HepG2 (cell line): ENCODE measurements at regions not wholly inside any gene's neighbourhood (a gene's known extent, or its start where the extent isn't known, plus 50 kb on each side); places are given as distances from the start of the nearest gene placed in this dataset.

Source experiments
- ATAC-seq: fragments of 200-7000 bp; cut with Tn5 transposase; 3 replicates; pipeline ENCODE4 v1.9.1; 2020; ENCODE audit warnings: mild to moderate bottlenecking, moderate library complexity
- BruUV-seq: library from RNA; stranded (reverse); fragments of 400-500 nt; replicated peaks from 2 replicates; lab custom pipeline; 2021; lab: Mats Ljungman, UMichigan
- CTCF ChIA-PET: fragments of 300-600 bp; formaldehyde crosslinking; extraction: SDS; loops from one replicate; lab custom pipeline; 2021; ENCODE audit warnings: low total read pairs, inconsistent platforms, low intra/inter-chr PET ratio; lab: Yijun Ruan, JAX
- POLR2A ChIA-PET: fragments of 350-600 bp; sonication (Branson Sonifier 250); formaldehyde crosslinking; loops from one replicate; lab custom pipeline; 2020; ENCODE audit warnings: antibody characterized with exemption, inconsistent platforms; lab: Yijun Ruan, JAX
- DNase-seq: peaks from one replicate; pipeline ENCODE4 v3.0.0-alpha.2; 2015; ENCODE audit warnings: low spot score
- FAIRE-seq: peaks from 3 replicates; lab custom pipeline; 2011; peaks lifted over from hg19 to GRCh38; lab: Jason Lieb, UNC
- H2AFZ ChIP-seq: one replicate; pipeline ENCODE4 v1.6.1; 2011; ENCODE audit warnings: low read length, inconsistent platforms
- H3K27ac ChIP-seq: fragments of 300-600 bp; 3 replicates; pipeline ENCODE4 v1.8.0; 2011; ENCODE audit warnings: mixed run types, mild to moderate bottlenecking, mixed read lengths, low read length, inconsistent platforms; ENCODE audit not compliant: insufficient read depth; ENCODE audit errors: extremely low read length
- H3K27me3 ChIP-seq, 2 experiments: fragments of 200-600 bp in 1 of 2; 2 replicates in 1 of 2; 3 replicates in 1 of 2; pipeline versions ENCODE4 v1.6.0 to v1.8.0; 2011; ENCODE audit warnings: low read length in 2 of 2, mild to moderate bottlenecking in 2 of 2, moderate library complexity in 2 of 2, inconsistent platforms in 1 of 2; ENCODE audit not compliant: insufficient read depth in 2 of 2, control insufficient read depth in 1 of 2
- H3K36me3 ChIP-seq, 2 experiments: fragments of 200-600 bp in 1 of 2; replicated peaks in 1 of 2; 2 replicates in 1 of 2; 3 replicates in 1 of 2; pipeline versions ENCODE4 v1.5.1 to v1.8.0; 2011; ENCODE audit warnings: low read length in 2 of 2, inconsistent platforms in 1 of 2; ENCODE audit not compliant: insufficient read depth in 2 of 2, control insufficient read depth in 1 of 2
- H3K4me1 ChIP-seq: 2 replicates; pipeline ENCODE4 v1.5.1; 2012; ENCODE audit warnings: low read length, inconsistent platforms; ENCODE audit not compliant: insufficient read depth
- H3K4me2 ChIP-seq: 2 replicates; pipeline ENCODE4 v1.6.0; 2011; ENCODE audit warnings: low read depth, low read length, inconsistent platforms
- H3K4me3 ChIP-seq, 3 experiments: fragments of 200-600 bp in 1 of 3; sonication (generic), shearing (Covaris generic) in 1 of 3; replicated peaks in 1 of 3; 2 replicates each; pipeline ENCODE4 v1.5.1; 2011 to 2016; ENCODE audit warnings: low read length in 3 of 3, inconsistent platforms in 2 of 3, low read depth in 2 of 3, mild to moderate bottlenecking in 2 of 3, control low read depth in 1 of 3, mixed read lengths in 1 of 3; ENCODE audit not compliant: insufficient read depth in 1 of 3
- H3K79me2 ChIP-seq: one replicate; pipeline ENCODE4 v1.6.1; 2011; ENCODE audit warnings: low read length, inconsistent platforms; ENCODE audit not compliant: insufficient read depth
- H3K9ac ChIP-seq: 2 replicates; pipeline ENCODE4 v1.6.0; 2011; ENCODE audit warnings: mild to moderate bottlenecking, low read depth, low read length, inconsistent platforms; ENCODE audit not compliant: insufficient read depth
- H3K9me3 ChIP-seq: 2 replicates; pipeline ENCODE4 v1.5.1; 2012; ENCODE audit warnings: mild to moderate bottlenecking, low read length
- H4K20me1 ChIP-seq: 2 replicates; pipeline ENCODE4 v1.6.0; 2011; ENCODE audit warnings: inconsistent platforms, mild to moderate bottlenecking, low read length, moderate library complexity; ENCODE audit not compliant: insufficient read depth
- ATF6 ChIP-seq: sonication (generic); formaldehyde crosslinking; conservative IDR thresholded peaks from 2 replicates; pipeline ENCODE4 v1.4.0; 2020; ENCODE audit warnings: missing genetic modification reagents
- GMEB1 ChIP-seq: sonication (generic); formaldehyde crosslinking; IDR thresholded peaks from 2 replicates; pipeline ENCODE4 v1.5.1; 2020; ENCODE audit warnings: missing genetic modification reagents, mild to moderate bottlenecking, borderline replicate concordance
- NONO ChIP-seq, 2 experiments: fragments of 450-650 bp in 1 of 2; sonication (generic) in 1 of 2; formaldehyde crosslinking in 1 of 2; IDR thresholded peaks in 1 of 2; conservative IDR thresholded peaks in 1 of 2; 2 replicates each; pipeline versions ENCODE4 v1.6.1 to v1.8.0; 2017 to 2022; ENCODE audit warnings: mild to moderate bottlenecking in 1 of 2, missing genetic modification reagents in 1 of 2, moderate library complexity in 1 of 2
- SOX13 ChIP-seq, 3 experiments: fragments of 450-650 bp in 1 of 3; sonication (generic) in 1 of 3; formaldehyde crosslinking in 1 of 3; IDR thresholded peaks in 2 of 3; conservative IDR thresholded peaks in 1 of 3; 2 replicates each; pipeline versions ENCODE4 v1.5.0 to v1.6.1; 2016 to 2020; ENCODE audit warnings: antibody characterized with exemption in 1 of 3, mild to moderate bottlenecking in 1 of 3, missing compliant biosample characterization in 1 of 3, missing genetic modification reagents in 1 of 3, moderate library complexity in 1 of 3
- YY1 ChIP-seq: IDR thresholded peaks from 2 replicates; pipeline ENCODE4 v1.6.1; 2011; ENCODE audit warnings: low read length, low read depth, moderate library complexity, mild to moderate bottlenecking; ENCODE audit not compliant: insufficient read depth, insufficient replicate concordance
- ZNF75D ChIP-seq: sonication (generic); formaldehyde crosslinking; IDR thresholded peaks from 2 replicates; pipeline ENCODE4 v1.8.1; 2023; ENCODE audit warnings: missing genetic modification reagents, mild to moderate bottlenecking, borderline replicate concordance
- ZNF775 ChIP-seq: sonication (generic); formaldehyde crosslinking; IDR thresholded peaks from 2 replicates; pipeline ENCODE4 v1.4.0; 2020; ENCODE audit warnings: missing genetic modification reagents, mild to moderate bottlenecking, moderate library complexity, borderline replicate concordance
- WGBS: methylation state at CpG from one replicate; pipeline ENCODE4 v1.1.6; 2017; ENCODE audit warnings: low lambda C conversion rate; 5-methylcytosine and 5-hydroxymethylcytosine counted together
- in situ Hi-C: cut with HindIII; loops from 2 replicates; pipeline ENCODE4 v1.10.0; 2017; ENCODE audit warnings: low pct_unique_long_range_greater_than_20kb; ENCODE audit not compliant: extremely low pct_ligation_motif_present
- intact Hi-C: fragments of 100-400 bp; cut with micrococcal nuclease; formaldehyde crosslinking; loops from one replicate; pipeline ENCODE4 v1.10.0; 2022; ENCODE audit not compliant: unreplicated experiment

DNA sequence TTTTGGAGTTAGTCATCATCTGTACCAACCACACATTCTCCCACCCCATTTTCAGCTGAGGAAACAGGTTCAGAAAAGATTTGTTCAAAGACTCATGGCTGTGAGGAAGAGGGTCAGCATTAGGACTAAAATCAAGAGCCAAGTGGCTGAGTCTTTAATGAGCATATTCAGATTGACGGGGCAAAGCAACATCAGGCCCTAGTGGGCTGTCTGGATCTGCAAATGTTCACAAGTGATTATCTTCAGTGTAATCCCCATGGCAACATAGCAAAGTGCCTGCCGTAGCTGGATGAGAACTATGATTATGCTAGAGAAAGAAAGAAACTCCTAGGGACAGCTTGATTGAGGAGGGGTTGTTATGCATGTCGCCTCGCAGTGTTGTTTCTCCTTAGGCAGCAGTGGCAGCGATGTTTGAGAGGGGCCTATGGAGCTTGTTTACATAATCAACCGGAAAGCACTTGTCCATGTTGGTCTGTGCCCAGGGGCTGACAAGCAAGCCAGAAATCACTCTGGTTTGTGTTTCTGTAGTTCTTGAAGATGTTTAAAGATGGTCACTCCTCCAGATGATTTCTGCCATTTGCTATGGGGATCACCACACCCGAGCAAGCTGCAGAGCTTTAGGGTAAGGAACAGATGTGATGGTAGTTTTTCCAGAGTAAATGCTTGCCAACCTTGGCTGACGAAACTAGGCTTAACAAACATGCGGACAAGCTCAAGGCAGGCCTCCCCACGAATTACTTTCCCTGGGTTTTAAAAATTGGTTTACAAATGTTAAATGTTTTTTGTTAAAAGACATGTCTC is 124.3 kb upstream of the MLIP start:
- BruUV-seq = no TSS peak
- intact Hi-C loops (loop anchor here (1.0 to 10.0 kb wide), 7 partner anchors 257 to 1082 kb away; no protein-coding TSS in a partner anchor), in situ Hi-C loops (loop anchor here (5.0 to 25.0 kb wide), 4 partner anchors 280 to 1250 kb away; no protein-coding TSS in a partner anchor)
- Histone ChIP-seq H3K9ac (no peak overlapping the region), H3K9me3 (no peaks in the 10 kb centered on the region), H3K4me3 (no peak overlapping the region), H3K4me1 (no peaks in the 10 kb centered on the region), H3K79me2 (no peaks in the 10 kb centered on the region), H3K4me2 (no peak overlapping the region), H3K36me3 (no peaks in the 10 kb centered on the region), H3K27ac (no peak overlapping the region), H4K20me1 (no peaks in the 10 kb centered on the region), H2AFZ (no peak overlapping the region), H3K27me3 (no peaks in the 10 kb centered on the region)
- ChIA-PET CTCF (interaction anchor here (0.8 to 2.1 kb wide), 4 partner anchors 282 to 1082 kb away, joined by 3 to 72 read pairs (median 4); no protein-coding TSS in a partner anchor), POLR2A (no interaction called here)
- DNase-seq (no peak), FAIRE-seq (no peak), ATAC-seq (peak; percentile 42; the same call in 1 of the 3 replicates)
- WGBS = 57% methylated on average over 10 of the region's 10 CpGs
- TF ChIP-seq YY1 (no peak), ZNF775 (CRISPR knock-in tag) (no peak), GMEB1 (CRISPR knock-in tag) (no peak), ZNF75D (CRISPR knock-in tag) (no peak), SOX13 (IDR thresholded peaks at IDR 0.05) (no peak), SOX13 (CRISPR knock-in tag; conservative IDR thresholded peaks at IDR 0.05 in 1 of 2, IDR thresholded peaks at IDR 0.05 in 1 of 2) (no peak), ATF6 (CRISPR knock-in tag) (no peak), NONO (IDR thresholded peaks at IDR 0.05) (no peak), NONO (CRISPR knock-in tag; conservative IDR thresholded peaks at IDR 0.05) (no peak)
